ENCODE measurements at regions not wholly inside any gene's neighbourhood (a gene's known extent, or its start where the extent isn't known, plus 50 kb on each side); places are given as distances from the start of the nearest gene placed in this dataset.

DNA sequence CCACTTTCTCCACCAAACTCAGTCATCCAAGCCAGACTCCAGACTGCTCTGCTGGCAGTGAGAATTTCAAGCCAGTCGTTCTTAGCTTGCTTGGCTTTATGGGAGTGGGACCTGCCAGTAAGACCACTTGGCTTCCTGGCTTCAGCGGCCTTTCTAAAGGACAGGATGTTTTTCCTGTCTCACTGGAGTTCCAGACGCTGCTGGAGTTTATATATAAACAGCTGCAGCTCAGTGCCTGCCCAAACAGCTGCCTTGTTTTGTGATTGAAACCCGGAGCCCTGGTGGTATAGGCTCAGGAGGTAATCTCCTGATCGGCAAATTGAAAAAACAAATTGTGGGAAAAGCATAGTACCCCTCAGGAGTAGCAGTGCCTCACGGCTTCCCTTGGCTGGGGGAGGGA lies 1165.8 kb upstream of the ADGRL3 start:
- no peak for DNase-seq (ENCODE audit: extremely low spot score, unreplicated experiment)
- H3K36me3 Mint-ChIP-seq (ENCODE audit: unreplicated experiment): no peaks in the 10 kb centered on the region
- no peaks in the 10 kb centered on the region for H3K9me3 Mint-ChIP-seq (ENCODE audit: unreplicated experiment)
- peaks cover 9% of the 10 kb centered on the region for H3K27me3 Mint-ChIP-seq (ENCODE audit: unreplicated experiment)
- no peak overlapping the region for H3K4me3 Mint-ChIP-seq (ENCODE audit: unreplicated experiment)
- no peaks in the 10 kb centered on the region for H3K4me1 Mint-ChIP-seq (ENCODE audit: unreplicated experiment)
- TF ChIP-seq, protein P1, sequence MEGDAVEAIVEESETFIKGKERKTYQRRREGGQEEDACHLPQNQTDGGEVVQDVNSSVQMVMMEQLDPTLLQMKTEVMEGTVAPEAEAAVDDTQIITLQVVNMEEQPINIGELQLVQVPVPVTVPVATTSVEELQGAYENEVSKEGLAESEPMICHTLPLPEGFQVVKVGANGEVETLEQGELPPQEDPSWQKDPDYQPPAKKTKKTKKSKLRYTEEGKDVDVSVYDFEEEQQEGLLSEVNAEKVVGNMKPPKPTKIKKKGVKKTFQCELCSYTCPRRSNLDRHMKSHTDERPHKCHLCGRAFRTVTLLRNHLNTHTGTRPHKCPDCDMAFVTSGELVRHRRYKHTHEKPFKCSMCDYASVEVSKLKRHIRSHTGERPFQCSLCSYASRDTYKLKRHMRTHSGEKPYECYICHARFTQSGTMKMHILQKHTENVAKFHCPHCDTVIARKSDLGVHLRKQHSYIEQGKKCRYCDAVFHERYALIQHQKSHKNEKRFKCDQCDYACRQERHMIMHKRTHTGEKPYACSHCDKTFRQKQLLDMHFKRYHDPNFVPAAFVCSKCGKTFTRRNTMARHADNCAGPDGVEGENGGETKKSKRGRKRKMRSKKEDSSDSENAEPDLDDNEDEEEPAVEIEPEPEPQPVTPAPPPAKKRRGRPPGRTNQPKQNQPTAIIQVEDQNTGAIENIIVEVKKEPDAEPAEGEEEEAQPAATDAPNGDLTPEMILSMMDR (IDR thresholded peaks at IDR 0.05): no peak
- no peak overlapping the region for H3K27ac Mint-ChIP-seq (ENCODE audit: unreplicated experiment)

- H3K4me1 Mint-ChIP-seq (ENCODE audit: unreplicated experiment): no peaks in the 10 kb centered on the region
- H3K36me3 Mint-ChIP-seq (ENCODE audit: unreplicated experiment): no peaks in the 10 kb centered on the region
- H3K9me3 Mint-ChIP-seq (ENCODE audit: unreplicated experiment): peaks cover 6% of the 10 kb centered on the region
- no peak for DNase-seq (ENCODE audit: extremely low spot score, unreplicated experiment)
- H3K27ac Mint-ChIP-seq (ENCODE audit: unreplicated experiment): no peak overlapping the region
- no peaks in the 10 kb centered on the region for H3K27me3 Mint-ChIP-seq (ENCODE audit: unreplicated experiment)
- H3K4me3 Mint-ChIP-seq (ENCODE audit: unreplicated experiment): no peak overlapping the region
- TF ChIP-seq, protein P1 (IDR thresholded peaks at IDR 0.05): no peak
Observed at GRCh38 chr4:60039908-60040307, 1160.2 kb upstream of the ADGRL3 start.

GRCh38 chr4:60042231-60042652 lies 1157.9 kb upstream of the ADGRL3 start:
- Mint-ChIP-seq H3K27ac (ENCODE audit: unreplicated experiment) (no peak overlapping the region), H3K9me3 (ENCODE audit: unreplicated experiment) (peaks cover 6% of the 10 kb centered on the region), H3K4me1 (ENCODE audit: unreplicated experiment) (no peaks in the 10 kb centered on the region), H3K36me3 (ENCODE audit: unreplicated experiment) (no peaks in the 10 kb centered on the region), H3K27me3 (ENCODE audit: unreplicated experiment) (no peaks in the 10 kb centered on the region), H3K4me3 (ENCODE audit: unreplicated experiment) (no peak overlapping the region)
- TF ChIP-seq, protein P1 (IDR thresholded peaks at IDR 0.05): no peak
- no peak for DNase-seq (ENCODE audit: extremely low spot score, unreplicated experiment)

- Mint-ChIP-seq H3K27me3 (ENCODE audit: unreplicated experiment) (no peaks in the 10 kb centered on the region), H3K36me3 (ENCODE audit: unreplicated experiment) (no peaks in the 10 kb centered on the region), H3K4me1 (ENCODE audit: unreplicated experiment) (no peaks in the 10 kb centered on the region), H3K27ac (ENCODE audit: unreplicated experiment) (no peak overlapping the region), H3K4me3 (ENCODE audit: unreplicated experiment) (no peak overlapping the region), H3K9me3 (ENCODE audit: unreplicated experiment) (peaks cover 6% of the 10 kb centered on the region)
- TF ChIP-seq, protein P1 (IDR thresholded peaks at IDR 0.05): no peak
- DNase-seq (ENCODE audit: extremely low spot score, unreplicated experiment): no peak
Observed at GRCh38 chr4:60042941-60043340, 1157.2 kb upstream of the ADGRL3 start.

DNA sequence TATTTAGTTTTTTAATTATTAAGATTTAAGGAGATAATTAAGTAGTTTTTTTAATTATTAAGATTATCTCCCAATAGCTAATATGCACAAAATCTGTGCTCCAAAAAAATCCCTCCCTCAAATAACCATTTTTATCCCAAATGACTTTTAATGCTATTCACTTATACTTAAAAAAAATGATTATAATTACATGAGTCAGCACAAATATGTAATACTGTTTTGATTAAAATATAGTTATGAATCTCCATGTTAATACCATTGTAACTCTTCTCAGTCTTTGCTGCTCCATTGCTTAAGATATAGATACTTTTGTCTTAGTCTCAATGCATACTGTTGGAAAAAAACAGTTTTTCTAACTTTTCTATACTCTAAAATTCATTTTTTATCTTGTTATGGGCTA lies 1121.1 kb upstream of the ADGRL3 start:
- no peak overlapping the region for H3K27ac Mint-ChIP-seq (ENCODE audit: unreplicated experiment)
- peaks cover 15% of the 10 kb centered on the region for H3K27me3 Mint-ChIP-seq (ENCODE audit: unreplicated experiment)
- no peaks in the 10 kb centered on the region for H3K9me3 Mint-ChIP-seq (ENCODE audit: unreplicated experiment)
- H3K4me3 Mint-ChIP-seq (ENCODE audit: unreplicated experiment): no peak overlapping the region
- no peaks in the 10 kb centered on the region for H3K4me1 Mint-ChIP-seq (ENCODE audit: unreplicated experiment)
- H3K36me3 Mint-ChIP-seq (ENCODE audit: unreplicated experiment): no peaks in the 10 kb centered on the region
- no peak for DNase-seq (ENCODE audit: extremely low spot score, unreplicated experiment)
- TF ChIP-seq, protein P1 (IDR thresholded peaks at IDR 0.05): no peak
